ENCODE measurements at regions not wholly inside any gene's neighbourhood (a gene's known extent, or its start where the extent isn't known, plus 50 kb on each side); places are given as distances from the start of the nearest gene placed in this dataset.
"Not testable (repeated sequence)": the region's sequence is repeated elsewhere in the genome, so short reads cannot be mapped to it uniquely, and the experiment has no call there.

DNA sequence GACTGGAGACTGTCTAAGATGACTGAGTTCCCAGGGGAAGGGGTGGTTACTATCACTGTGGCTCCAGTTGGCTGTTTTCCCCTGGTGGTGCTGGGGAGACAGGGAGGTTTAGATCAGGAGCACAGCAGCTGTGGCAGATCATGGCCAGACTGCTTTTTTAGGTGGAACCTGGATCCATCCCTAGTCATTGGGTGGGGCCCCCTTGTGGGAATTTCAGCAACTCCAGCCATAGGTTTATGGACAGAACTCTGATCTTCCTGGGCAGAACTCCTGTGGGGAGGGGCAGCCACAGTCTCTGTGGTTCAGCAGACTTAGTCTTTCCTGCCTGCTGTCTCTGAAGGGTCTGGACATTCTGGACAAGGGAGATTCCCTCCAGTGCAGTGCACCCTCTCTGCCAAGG is 917.4 kb upstream of the FOXG1 start:
- not testable (repeated sequence) for H3K9me3 ChIP-seq (ENCODE audit: control insufficient read depth, insufficient read depth, low read length); H3K4me3 ChIP-seq (ENCODE audit: low read depth, low read length); H3K27me3 ChIP-seq (ENCODE audit: control insufficient read depth, insufficient read depth, low read length)

GRCh38 chr14:27862684-27863083 is 903.9 kb upstream of the FOXG1 start:
- no peak overlapping the region for H3K4me3 ChIP-seq (ENCODE audit: low read depth, low read length)
- H3K4me1 ChIP-seq (ENCODE audit: control insufficient read depth, insufficient read depth, low read length) = no peaks in the 10 kb centered on the region
- no CpG with 5 or more reads among the region's 2 CpGs for WGBS (ENCODE audit: insufficient coverage)
- no peak for DNase-seq (ENCODE audit: low read depth in 4 of 6, low spot score in 6 of 6)
- no peaks in the 10 kb centered on the region for H3K36me3 ChIP-seq (ENCODE audit: control insufficient read depth, insufficient read depth, low read length)
- H3K9me3 ChIP-seq (ENCODE audit: control insufficient read depth, insufficient read depth, low read length) = no peaks in the 10 kb centered on the region
- no peak overlapping the region for H3K27ac ChIP-seq (ENCODE audit: low read depth, low read length)
- no peaks in the 10 kb centered on the region for H3K27me3 ChIP-seq (ENCODE audit: control insufficient read depth, insufficient read depth, low read length)

More for the DNA sequence above, 917.4 kb upstream of the FOXG1 start:
- H3K4me1 ChIP-seq (ENCODE audit: control insufficient read depth, insufficient read depth, low read length); H3K36me3 ChIP-seq (ENCODE audit: control insufficient read depth, insufficient read depth, low read length); H3K27ac ChIP-seq (ENCODE audit: low read depth, low read length); DNase-seq (ENCODE audit: low read depth in 4 of 6, low spot score in 6 of 6): not testable (repeated sequence)

- H3K27me3 ChIP-seq (ENCODE audit: control insufficient read depth, insufficient read depth, low read length) = no peaks in the 10 kb centered on the region
- H3K9me3 ChIP-seq (ENCODE audit: control insufficient read depth, insufficient read depth, low read length) = no peaks in the 10 kb centered on the region
- H3K27ac ChIP-seq (ENCODE audit: low read depth, low read length) = no peak overlapping the region
- no peak overlapping the region for H3K4me3 ChIP-seq (ENCODE audit: low read depth, low read length)
- DNase-seq (ENCODE audit: low read depth in 4 of 6, low spot score in 6 of 6) = peak in 2 of 6 donors; percentile 4 to 90
- no peaks in the 10 kb centered on the region for H3K36me3 ChIP-seq (ENCODE audit: control insufficient read depth, insufficient read depth, low read length)
- no peaks in the 10 kb centered on the region for H3K4me1 ChIP-seq (ENCODE audit: control insufficient read depth, insufficient read depth, low read length)
- WGBS (ENCODE audit: insufficient coverage) = 41% methylated on average over 5 of the region's 8 CpGs
Measured at GRCh38 chr14:27863166-27863565, 903.4 kb upstream of the FOXG1 start.

DNA sequence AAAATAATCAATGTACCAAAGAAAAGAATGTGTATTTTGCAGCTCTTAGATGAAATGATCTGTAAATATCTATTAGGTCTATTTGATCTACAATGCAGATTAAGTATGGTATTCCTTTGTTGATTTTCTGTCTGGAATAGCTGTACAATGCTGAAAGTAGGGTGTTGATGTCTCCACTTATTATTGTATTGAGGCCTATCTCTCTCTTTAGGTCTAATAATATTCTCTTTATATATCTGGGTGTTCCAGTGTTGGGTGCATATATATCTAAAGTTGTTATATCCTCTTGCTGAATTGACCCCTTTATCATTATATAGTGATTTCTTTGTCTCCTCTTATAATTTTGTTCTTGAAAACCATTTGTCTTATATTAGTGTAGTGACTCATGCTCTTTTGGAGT is 885.5 kb upstream of the FOXG1 start:
- no peaks in the 10 kb centered on the region for H3K27me3 ChIP-seq (ENCODE audit: control insufficient read depth, insufficient read depth, low read length)
- H3K4me1 ChIP-seq (ENCODE audit: control insufficient read depth, insufficient read depth, low read length) = no peaks in the 10 kb centered on the region
- H3K9me3 ChIP-seq (ENCODE audit: control insufficient read depth, insufficient read depth, low read length) = no peaks in the 10 kb centered on the region
- H3K4me3 ChIP-seq (ENCODE audit: low read depth, low read length) = no peak overlapping the region
- H3K36me3 ChIP-seq (ENCODE audit: control insufficient read depth, insufficient read depth, low read length) = no peaks in the 10 kb centered on the region
- no peak for DNase-seq (ENCODE audit: low read depth in 4 of 6, low spot score in 6 of 6)
- no peak overlapping the region for H3K27ac ChIP-seq (ENCODE audit: low read depth, low read length)

GRCh38 chr14:27881646-27882045 is 884.9 kb upstream of the FOXG1 start:
- Histone ChIP-seq H3K4me1 (ENCODE audit: control insufficient read depth, insufficient read depth, low read length) (no peaks in the 10 kb centered on the region), H3K9me3 (ENCODE audit: control insufficient read depth, insufficient read depth, low read length) (no peaks in the 10 kb centered on the region), H3K4me3 (ENCODE audit: low read depth, low read length) (no peak overlapping the region), H3K27ac (ENCODE audit: low read depth, low read length) (no peak overlapping the region), H3K27me3 (ENCODE audit: control insufficient read depth, insufficient read depth, low read length) (no peaks in the 10 kb centered on the region), H3K36me3 (ENCODE audit: control insufficient read depth, insufficient read depth, low read length) (no peaks in the 10 kb centered on the region)
- WGBS (ENCODE audit: insufficient coverage) = no CpG with 5 or more reads among the region's 4 CpGs
- DNase-seq (ENCODE audit: low read depth in 4 of 6, low spot score in 6 of 6) = no peak

GRCh38 chr14:27886256-27886655 is 880.3 kb upstream of the FOXG1 start:
- no peak overlapping the region for H3K27ac ChIP-seq (ENCODE audit: low read depth, low read length)

GRCh38 chr14:27890259-27890658 is 876.3 kb upstream of the FOXG1 start:
- no peak for DNase-seq (ENCODE audit: low read depth in 4 of 6, low spot score in 6 of 6)
- no peaks in the 10 kb centered on the region for H3K27me3 ChIP-seq (ENCODE audit: control insufficient read depth, insufficient read depth, low read length)
- H3K9me3 ChIP-seq (ENCODE audit: control insufficient read depth, insufficient read depth, low read length) = no peaks in the 10 kb centered on the region
- no peaks in the 10 kb centered on the region for H3K36me3 ChIP-seq (ENCODE audit: control insufficient read depth, insufficient read depth, low read length)
- H3K4me3 ChIP-seq (ENCODE audit: low read depth, low read length) = no peak overlapping the region
- no peak overlapping the region for H3K27ac ChIP-seq (ENCODE audit: low read depth, low read length)
- 75% methylated on average over 1 of the region's 3 CpGs for WGBS (ENCODE audit: insufficient coverage)
- no peaks in the 10 kb centered on the region for H3K4me1 ChIP-seq (ENCODE audit: control insufficient read depth, insufficient read depth, low read length)

More at GRCh38 chr14:27886256-27886655, 880.3 kb upstream of the FOXG1 start:
- H3K4me3 ChIP-seq (ENCODE audit: low read depth, low read length) = no peak overlapping the region
- no peaks in the 10 kb centered on the region for H3K9me3 ChIP-seq (ENCODE audit: control insufficient read depth, insufficient read depth, low read length)
- no peaks in the 10 kb centered on the region for H3K36me3 ChIP-seq (ENCODE audit: control insufficient read depth, insufficient read depth, low read length)
- DNase-seq (ENCODE audit: low read depth in 4 of 6, low spot score in 6 of 6) = peak in 3 of 6 donors; percentile 14 to 78 (median 67)
- H3K4me1 ChIP-seq (ENCODE audit: control insufficient read depth, insufficient read depth, low read length) = no peaks in the 10 kb centered on the region
- no peaks in the 10 kb centered on the region for H3K27me3 ChIP-seq (ENCODE audit: control insufficient read depth, insufficient read depth, low read length)
- WGBS (ENCODE audit: insufficient coverage) = 33% methylated on average over 1 of the region's 1 CpG

DNA sequence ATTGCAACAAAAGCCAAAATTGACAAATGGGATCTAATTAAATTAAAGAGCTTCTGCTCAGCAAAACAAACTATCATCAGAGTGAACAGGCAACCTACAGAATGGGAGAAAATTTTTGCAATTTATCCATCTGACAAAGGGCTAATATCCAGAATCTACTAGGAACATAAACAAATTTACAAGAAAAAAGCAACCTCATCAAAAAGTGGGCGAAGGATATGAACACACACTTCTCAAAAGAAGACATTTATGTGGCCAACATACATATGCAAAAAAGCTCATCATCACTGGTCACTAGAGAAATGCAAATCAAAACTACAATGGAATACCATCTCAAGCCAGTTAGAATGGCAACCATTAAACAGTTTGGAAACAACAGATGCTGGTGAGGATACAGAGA is 858.1 kb upstream of the FOXG1 start:
- H3K4me3 ChIP-seq (ENCODE audit: low read depth, low read length); H3K36me3 ChIP-seq (ENCODE audit: control insufficient read depth, insufficient read depth, low read length); H3K4me1 ChIP-seq (ENCODE audit: control insufficient read depth, insufficient read depth, low read length); H3K27ac ChIP-seq (ENCODE audit: low read depth, low read length); H3K9me3 ChIP-seq (ENCODE audit: control insufficient read depth, insufficient read depth, low read length); DNase-seq (ENCODE audit: low read depth in 4 of 6, low spot score in 6 of 6); H3K27me3 ChIP-seq (ENCODE audit: control insufficient read depth, insufficient read depth, low read length): not testable (repeated sequence)
- no CpG with 5 or more reads among the region's 1 CpG for WGBS (ENCODE audit: insufficient coverage)

- no peak overlapping the region for H3K27ac ChIP-seq (ENCODE audit: low read depth, low read length)
- DNase-seq (ENCODE audit: low read depth in 4 of 6, low spot score in 6 of 6) = peak in 2 of 6 donors; percentile 73 to 90
- H3K4me1 ChIP-seq (ENCODE audit: control insufficient read depth, insufficient read depth, low read length) = no peaks in the 10 kb centered on the region
- no peaks in the 10 kb centered on the region for H3K36me3 ChIP-seq (ENCODE audit: control insufficient read depth, insufficient read depth, low read length)
- no CpG with 5 or more reads among the region's 3 CpGs for WGBS (ENCODE audit: insufficient coverage)
- H3K9me3 ChIP-seq (ENCODE audit: control insufficient read depth, insufficient read depth, low read length) = no peaks in the 10 kb centered on the region
- no peak overlapping the region for H3K4me3 ChIP-seq (ENCODE audit: low read depth, low read length)
- H3K27me3 ChIP-seq (ENCODE audit: control insufficient read depth, insufficient read depth, low read length) = no peaks in the 10 kb centered on the region
Measured at GRCh38 chr14:27916326-27916725, 850.3 kb upstream of the FOXG1 start.

GRCh38 chr14:27917896-27918295 is 848.7 kb upstream of the FOXG1 start:
- no peak for DNase-seq (ENCODE audit: low read depth in 4 of 6, low spot score in 6 of 6)
- Histone ChIP-seq H3K9me3 (ENCODE audit: control insufficient read depth, insufficient read depth, low read length) (no peaks in the 10 kb centered on the region), H3K27ac (ENCODE audit: low read depth, low read length) (no peak overlapping the region), H3K36me3 (ENCODE audit: control insufficient read depth, insufficient read depth, low read length) (no peaks in the 10 kb centered on the region), H3K4me3 (ENCODE audit: low read depth, low read length) (no peak overlapping the region), H3K27me3 (ENCODE audit: control insufficient read depth, insufficient read depth, low read length) (no peaks in the 10 kb centered on the region), H3K4me1 (ENCODE audit: control insufficient read depth, insufficient read depth, low read length) (no peaks in the 10 kb centered on the region)
- WGBS (ENCODE audit: insufficient coverage) = no CpG with 5 or more reads among the region's 3 CpGs

Measured in spinal cord (tissue), 9 donors.